GM23248 (cell line): ENCODE measurements at regions not wholly inside any gene's neighbourhood (a gene's known extent, or its start where the extent isn't known, plus 50 kb on each side); places are given as distances from the start of the nearest gene placed in this dataset.

ENCODE experiments used
- DNase-seq: peaks from one replicate; pipeline ENCODE4 v3.0.0-alpha.2; 2015
- H2AFZ ChIP-seq: fragments of 200-600 bp; sonication (generic); 2 replicates; pipeline ENCODE4 v1.6.1; 2016; ENCODE audit warnings: antibody characterized with exemption
- H3F3A ChIP-seq: fragments of 200-600 bp; sonication (generic); 2 replicates; pipeline ENCODE4 v1.6.1; 2016; ENCODE audit warnings: mild to moderate bottlenecking, antibody characterized with exemption, mixed run types; ENCODE audit not compliant: insufficient read depth
- H3K27ac ChIP-seq: fragments of 200-600 bp; sonication (generic); 2 replicates; pipeline ENCODE4 v1.5.1; 2016; ENCODE audit warnings: mild to moderate bottlenecking
- H3K27me3 ChIP-seq: fragments of 200-600 bp; sonication (generic); replicated peaks from 2 replicates; pipeline ENCODE4 v1.6.1; 2016; ENCODE audit warnings: mild to moderate bottlenecking; ENCODE audit not compliant: insufficient read depth
- H3K36me3 ChIP-seq: fragments of 200-600 bp; sonication (generic); 2 replicates; pipeline ENCODE4 v1.6.1; 2016; ENCODE audit warnings: low read depth, mild to moderate bottlenecking
- H3K4me1 ChIP-seq: fragments of 200-600 bp; sonication (generic); 2 replicates; pipeline ENCODE4 v1.6.1; 2016; ENCODE audit warnings: mild to moderate bottlenecking; ENCODE audit not compliant: insufficient read depth
- H3K4me2 ChIP-seq: fragments of 200-600 bp; sonication (generic); one replicate; pipeline ENCODE4 v1.6.1; 2016; ENCODE audit warnings: mild to moderate bottlenecking; ENCODE audit not compliant: unreplicated experiment
- H3K4me3 ChIP-seq: fragments of 200-600 bp; sonication (generic); 2 replicates; pipeline ENCODE4 v1.5.1; 2016; ENCODE audit warnings: mild to moderate bottlenecking
- H3K79me2 ChIP-seq: fragments of 200-600 bp; sonication (generic); 2 replicates; pipeline ENCODE4 v1.6.1; 2016; ENCODE audit warnings: mild to moderate bottlenecking; ENCODE audit not compliant: insufficient read depth
- H3K9ac ChIP-seq: fragments of 200-600 bp; sonication (generic); 2 replicates; pipeline ENCODE4 v1.6.1; 2016; ENCODE audit warnings: mild to moderate bottlenecking
- H3K9me2 ChIP-seq: fragments of 200-600 bp; sonication (generic); 2 replicates; pipeline ENCODE4 v1.6.1; 2016; ENCODE audit warnings: mixed run types, mild to moderate bottlenecking, moderate library complexity; ENCODE audit not compliant: insufficient read depth
- H3K9me3 ChIP-seq: fragments of 200-600 bp; sonication (generic); one replicate; pipeline ENCODE4 v1.6.1; 2017; ENCODE audit warnings: low read depth
- H4K20me1 ChIP-seq: fragments of 200-600 bp; sonication (generic); 2 replicates; pipeline ENCODE4 v1.6.0; 2016; ENCODE audit not compliant: insufficient read depth
- EZH2 ChIP-seq: fragments of 200-600 bp; sonication (generic); IDR thresholded peaks from 2 replicates; pipeline ENCODE4 v1.6.1; 2018; ENCODE audit warnings: antibody characterized with exemption, mild to moderate bottlenecking; ENCODE audit not compliant: insufficient read depth, poor library complexity, severe bottlenecking
- EZH2phosphoT487 ChIP-seq: fragments of 200-600 bp; sonication (generic); IDR thresholded peaks from 2 replicates; pipeline ENCODE4 v1.6.1; 2018; ENCODE audit warnings: antibody characterized with exemption, moderate library complexity, mild to moderate bottlenecking, low read depth; ENCODE audit not compliant: insufficient read depth
- WGBS, 2 experiments: methylation state at CpG; one replicate each; pipeline ENCODE4 v1.1.6; 2015 to 2017; ENCODE audit warnings: low lambda C conversion rate in 2 of 2, low coverage in 1 of 2; ENCODE audit errors: missing lambda C conversion rate in 2 of 2; 5-methylcytosine and 5-hydroxymethylcytosine counted together
- in situ Hi-C: fragments of 300-500 bp; cut with MboI; formaldehyde crosslinking; loops from 2 replicates; pipeline ENCODE4 v1.15.0; 2020

GRCh38 chr19:28319918-28320317 lies 893.0 kb downstream of the UQCRFS1 start:
- TF ChIP-seq EZH2 (no peak), EZH2phosphoT487 (no peak)
- no peak for DNase-seq
- H3K27ac ChIP-seq: no peak overlapping the region
- no peaks in the 10 kb centered on the region for H4K20me1 ChIP-seq
- in situ Hi-C loops: loop anchor here (5.0 to 10.0 kb wide), 2 partner anchors 78 to 345 kb away; no protein-coding TSS in a partner anchor
- H2AFZ ChIP-seq: no peak overlapping the region
- no peak overlapping the region for H3K9ac ChIP-seq
- H3K4me1 ChIP-seq: peaks cover 7% of the 10 kb centered on the region
- H3K36me3 ChIP-seq: no peaks in the 10 kb centered on the region
- no peaks in the 10 kb centered on the region for H3K9me3 ChIP-seq
- H3K27me3 ChIP-seq: peaks cover 15% of the 10 kb centered on the region; the same call in 1 of the 2 replicates
- no peak overlapping the region for H3K4me3 ChIP-seq
- no peaks in the 10 kb centered on the region for H3K79me2 ChIP-seq
- H3F3A ChIP-seq: no peaks in the 10 kb centered on the region
- no peak overlapping the region for H3K4me2 ChIP-seq
- 62 to 73% methylated on average over 1 of the region's 1 CpG for WGBS, 2 experiments
- H3K9me2 ChIP-seq: no peaks in the 10 kb centered on the region

- Histone ChIP-seq H3K4me2 (no peak overlapping the region), H3K27ac (no peak overlapping the region), H3K27me3 (peaks cover 13% of the 10 kb centered on the region; the same call in 1 of the 2 replicates), H3K9me3 (no peaks in the 10 kb centered on the region), H3K36me3 (no peaks in the 10 kb centered on the region), H3K9ac (no peak overlapping the region), H3K4me1 (peaks cover 13% of the 10 kb centered on the region), H3K79me2 (no peaks in the 10 kb centered on the region), H3K4me3 (no peak overlapping the region), H4K20me1 (no peaks in the 10 kb centered on the region), H3K9me2 (no peaks in the 10 kb centered on the region), H3F3A (no peaks in the 10 kb centered on the region), H2AFZ (no peak overlapping the region)
- no peak for DNase-seq
- TF ChIP-seq EZH2 (no peak), EZH2phosphoT487 (no peak)
- WGBS, 2 experiments: 46 to 100% methylated on average over 1 to 2 of the region's 2 CpGs
- in situ Hi-C loops: no loop called here
Observed at GRCh38 chr19:28319227-28319626, 893.7 kb downstream of the UQCRFS1 start.

GRCh38 chr19:28318469-28319179 lies 894.3 kb downstream of the UQCRFS1 start:
- H3K9me3 ChIP-seq: no peaks in the 10 kb centered on the region
- no peak overlapping the region for H3K4me2 ChIP-seq
- H3K27ac ChIP-seq: no peak overlapping the region
- H3F3A ChIP-seq: peaks cover under 1% of the 10 kb centered on the region; the same call in 1 of the 2 replicates
- DNase-seq: no peak
- H2AFZ ChIP-seq: no peak overlapping the region
- in situ Hi-C loops: no loop called here
- no peak for TF ChIP-seq EZH2phosphoT487
- no peak for TF ChIP-seq EZH2
- no peak overlapping the region for H3K9ac ChIP-seq
- 65% methylated on average over 9 of the region's 9 CpGs for WGBS, 2 experiments
- H3K4me3 ChIP-seq: no peak overlapping the region
- H3K79me2 ChIP-seq: no peaks in the 10 kb centered on the region
- H3K36me3 ChIP-seq: no peaks in the 10 kb centered on the region
- H4K20me1 ChIP-seq: no peaks in the 10 kb centered on the region
- H3K9me2 ChIP-seq: no peaks in the 10 kb centered on the region
- H3K27me3 ChIP-seq: peaks cover 9% of the 10 kb centered on the region; the same call in 1 of the 2 replicates
- H3K4me1 ChIP-seq: peaks cover 18% of the 10 kb centered on the region

GRCh38 chr19:28316464-28316863 lies 896.5 kb downstream of the UQCRFS1 start:
- Histone ChIP-seq H3F3A (peaks cover 9% of the 10 kb centered on the region), H3K27me3 (peaks cover 9% of the 10 kb centered on the region; the same call in 1 of the 2 replicates), H3K36me3 (no peaks in the 10 kb centered on the region), H2AFZ (no peak overlapping the region), H3K9me3 (no peaks in the 10 kb centered on the region), H4K20me1 (no peaks in the 10 kb centered on the region), H3K9me2 (no peaks in the 10 kb centered on the region), H3K4me1 (peaks cover 27% of the 10 kb centered on the region), H3K9ac (no peak overlapping the region), H3K27ac (no peak overlapping the region), H3K79me2 (no peaks in the 10 kb centered on the region), H3K4me3 (no peak overlapping the region), H3K4me2 (no peak overlapping the region)
- no peak for TF ChIP-seq EZH2
- no peak for DNase-seq
- 87 to 92% methylated on average over 7 of the region's 7 CpGs for WGBS, 2 experiments
- in situ Hi-C loops: no loop called here
